HG03175 (cell line): ENCODE measurements at regions not wholly inside any gene's neighbourhood (a gene's known extent, or its start where the extent isn't known, plus 50 kb on each side); places are given as distances from the start of the nearest gene placed in this dataset.

Experiments used
- ATAC-seq: cut with Tn5 transposase; IDR thresholded peaks from one replicate; pipeline ENCODE4 v1.9.1; 2021; ENCODE audit warnings: mild to moderate bottlenecking, moderate library complexity; ENCODE audit not compliant: unreplicated experiment

DNA sequence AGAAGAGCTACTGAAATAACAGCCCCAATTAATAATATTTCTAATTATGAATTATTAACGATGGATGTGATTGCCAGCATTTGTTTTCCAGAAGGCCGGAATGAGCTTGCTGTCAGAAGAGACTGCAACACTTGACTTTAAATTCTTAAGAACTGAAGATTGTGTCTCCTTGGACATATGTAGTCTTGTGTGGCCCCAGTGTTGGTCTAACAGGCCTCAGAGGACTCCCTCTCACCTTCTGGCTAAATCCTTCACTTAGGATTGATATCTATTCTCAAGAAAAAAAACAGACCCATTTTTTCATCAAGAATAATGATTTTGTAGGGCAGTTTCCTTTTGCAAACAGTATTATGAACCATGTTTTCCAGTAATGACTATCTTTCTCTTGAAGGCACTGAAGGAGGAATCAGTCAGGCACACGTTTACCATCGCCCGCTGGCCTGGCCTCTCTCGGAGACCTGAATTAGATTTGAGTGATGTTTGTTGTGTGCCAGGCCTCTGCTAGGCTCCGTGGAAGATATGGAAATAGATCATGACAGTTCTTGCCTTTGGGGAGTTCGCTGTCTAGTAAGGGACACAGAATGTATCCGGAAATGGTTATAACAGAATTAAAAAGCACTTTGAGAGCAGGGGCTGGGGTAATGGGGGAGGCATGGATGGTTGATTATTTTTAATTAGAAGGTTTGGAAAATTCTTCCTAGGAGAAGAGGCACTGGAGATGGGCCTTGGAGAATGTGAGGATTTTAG is 258.0 kb downstream of the MYCN start:
- ATAC-seq = no peak

DNA sequence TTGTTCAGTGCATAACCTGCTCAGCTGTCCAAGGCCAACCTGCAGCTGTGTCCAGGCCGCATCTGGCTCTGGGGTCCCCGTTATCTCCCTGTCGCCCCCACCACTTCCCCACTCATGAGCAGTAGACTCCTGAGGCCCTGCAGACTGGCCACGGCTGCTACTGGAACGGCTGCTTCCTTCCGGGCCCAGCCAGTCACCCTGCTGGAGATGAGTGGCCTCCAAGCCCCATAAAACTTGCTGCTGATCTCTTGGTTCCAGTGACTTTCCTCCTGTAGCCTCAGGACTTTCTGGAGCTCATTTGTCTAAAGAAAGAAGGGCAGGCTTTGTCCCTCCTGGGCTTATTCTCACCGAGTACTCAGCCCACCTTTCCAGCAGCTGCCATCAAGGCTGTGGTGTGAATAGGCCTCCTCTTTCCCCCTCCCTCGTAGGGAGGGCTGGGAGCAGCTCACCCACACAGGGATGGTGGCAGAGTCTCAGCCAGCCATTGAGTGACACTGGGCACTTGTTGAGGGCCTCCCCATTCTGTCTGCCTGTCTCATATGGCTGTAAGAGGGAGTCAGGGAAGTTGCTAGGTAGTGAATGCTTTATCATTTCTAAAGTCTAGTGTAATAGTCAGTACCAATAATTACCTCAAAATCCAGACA is 257.3 kb downstream of the MYCN start:
- ATAC-seq = no peak

DNA sequence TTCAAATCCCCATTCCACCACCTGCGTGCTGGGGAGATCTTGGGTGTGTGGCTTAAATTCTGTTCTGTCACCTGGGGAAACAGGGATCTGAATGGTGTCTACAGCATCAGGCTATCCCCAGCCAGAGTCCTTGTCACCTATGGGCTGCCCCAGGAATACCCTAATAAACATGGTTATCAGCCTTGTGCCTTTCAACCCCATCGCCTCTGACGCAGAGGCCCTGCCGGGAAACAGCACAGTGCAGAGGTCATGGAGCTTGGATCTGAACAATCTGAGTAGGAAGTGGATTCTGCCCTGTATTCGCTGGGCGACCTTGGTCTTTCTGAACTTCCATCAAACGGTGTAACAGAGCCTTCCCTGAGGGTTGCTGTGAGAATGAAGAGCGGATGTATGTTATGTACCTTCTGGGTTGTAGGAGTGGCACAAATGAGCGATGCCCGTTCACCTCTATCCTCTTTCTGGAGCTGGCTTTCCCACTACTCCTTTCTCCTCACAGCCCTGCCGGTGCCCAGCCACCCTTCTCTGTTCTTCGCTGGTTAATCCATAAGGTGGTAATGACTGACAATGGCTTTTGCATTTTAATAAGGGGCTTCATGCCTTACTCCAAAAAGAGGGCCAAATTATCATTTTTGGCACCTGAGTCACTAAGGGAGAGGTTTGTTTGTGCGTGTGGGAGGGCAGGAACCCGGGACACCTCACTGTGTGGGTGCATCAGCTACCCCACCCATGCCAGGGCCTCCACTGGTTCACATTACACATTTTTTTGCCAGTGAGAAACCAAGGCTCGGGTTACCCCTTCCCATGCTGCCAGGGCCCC is 256.5 kb downstream of the MYCN start:
- no peak for ATAC-seq

DNA sequence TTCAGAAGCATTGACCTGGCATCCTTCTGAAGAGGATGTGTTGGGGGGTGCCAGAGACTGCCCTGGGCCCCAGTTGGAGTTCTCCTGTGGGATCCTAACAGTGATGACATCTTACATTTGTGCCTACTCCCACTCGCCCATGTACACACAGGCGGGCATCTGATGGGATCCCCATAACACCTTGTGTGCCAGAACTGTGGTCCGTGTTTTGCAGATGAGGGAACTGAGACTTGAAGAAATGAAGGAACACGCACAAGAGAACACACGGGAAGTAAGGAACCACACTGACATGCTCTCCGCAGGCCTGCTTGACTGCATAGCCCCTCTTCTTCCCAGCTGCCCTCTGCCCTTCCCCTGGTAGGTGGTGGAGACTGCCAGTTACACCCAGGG is 255.3 kb downstream of the MYCN start:
- no peak for ATAC-seq

DNA sequence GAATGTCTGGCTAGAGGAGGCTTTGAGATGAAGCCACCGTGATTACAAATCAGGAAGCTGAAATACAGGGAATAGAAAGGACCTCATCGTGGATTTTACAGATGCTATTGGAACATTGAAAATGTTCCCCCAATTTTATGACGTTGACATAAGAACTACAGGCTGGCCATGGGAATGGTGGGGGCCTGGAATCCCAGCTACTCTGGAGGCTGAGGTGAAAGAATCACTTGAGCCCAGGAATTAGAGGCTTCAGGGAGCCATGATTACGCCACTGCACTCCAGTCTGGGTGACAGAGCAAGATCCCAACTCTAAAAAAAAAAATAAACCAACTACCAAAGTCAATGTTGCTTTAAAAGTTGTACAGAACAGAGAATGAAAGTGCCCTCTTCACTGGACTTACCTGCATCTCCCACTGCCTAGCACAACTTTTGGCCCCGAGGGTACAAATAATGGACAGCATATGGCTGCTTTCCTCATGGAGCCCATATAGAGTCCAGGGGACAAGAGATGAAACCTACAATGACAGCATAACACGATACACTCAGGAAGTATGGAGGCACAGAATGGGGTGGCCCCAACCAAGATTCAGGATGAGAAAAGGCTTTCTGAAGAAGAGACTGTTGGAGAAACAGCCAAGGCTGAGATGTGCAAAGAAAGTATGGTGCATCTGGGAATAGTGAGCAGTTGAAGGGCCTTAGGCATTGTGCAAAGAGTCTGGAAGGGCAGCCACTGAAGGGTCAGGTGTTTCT is 254.8 kb downstream of the MYCN start:
- no peak for ATAC-seq

DNA sequence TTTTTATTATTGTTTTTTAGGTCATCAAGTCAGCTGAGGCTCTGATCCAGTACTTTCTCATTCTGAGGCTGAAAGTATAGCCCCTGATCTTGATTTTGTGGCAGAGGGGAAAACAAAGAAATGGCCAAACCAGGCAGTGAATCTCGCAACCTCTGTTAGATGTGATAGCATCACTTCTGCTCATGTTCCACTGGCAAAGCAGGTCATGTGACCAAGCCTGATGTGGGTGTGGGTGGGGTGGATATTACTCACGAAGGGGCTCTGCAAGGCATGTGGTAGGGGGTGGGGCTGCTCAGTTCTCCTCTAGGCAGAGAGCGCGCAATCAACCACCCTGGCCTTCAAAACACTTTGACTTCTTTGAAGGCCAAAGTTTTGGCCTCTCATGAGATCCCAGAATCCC is 254.2 kb downstream of the MYCN start:
- no peak for ATAC-seq

DNA sequence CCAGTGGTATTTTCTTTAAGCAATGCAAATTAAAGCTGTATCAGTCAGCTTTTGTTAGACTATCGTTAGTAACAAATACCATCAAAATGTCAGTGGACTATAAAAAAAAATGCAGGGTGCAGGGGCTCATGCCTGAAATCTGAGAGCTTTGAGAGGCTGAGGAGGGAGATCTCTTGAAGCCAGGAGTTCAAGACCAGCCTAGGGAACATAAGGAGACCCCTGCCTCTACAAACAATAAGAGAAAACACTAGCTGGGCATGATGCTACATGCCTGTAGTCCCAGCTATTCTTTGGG is 253.7 kb downstream of the MYCN start:
- no peak for ATAC-seq

DNA sequence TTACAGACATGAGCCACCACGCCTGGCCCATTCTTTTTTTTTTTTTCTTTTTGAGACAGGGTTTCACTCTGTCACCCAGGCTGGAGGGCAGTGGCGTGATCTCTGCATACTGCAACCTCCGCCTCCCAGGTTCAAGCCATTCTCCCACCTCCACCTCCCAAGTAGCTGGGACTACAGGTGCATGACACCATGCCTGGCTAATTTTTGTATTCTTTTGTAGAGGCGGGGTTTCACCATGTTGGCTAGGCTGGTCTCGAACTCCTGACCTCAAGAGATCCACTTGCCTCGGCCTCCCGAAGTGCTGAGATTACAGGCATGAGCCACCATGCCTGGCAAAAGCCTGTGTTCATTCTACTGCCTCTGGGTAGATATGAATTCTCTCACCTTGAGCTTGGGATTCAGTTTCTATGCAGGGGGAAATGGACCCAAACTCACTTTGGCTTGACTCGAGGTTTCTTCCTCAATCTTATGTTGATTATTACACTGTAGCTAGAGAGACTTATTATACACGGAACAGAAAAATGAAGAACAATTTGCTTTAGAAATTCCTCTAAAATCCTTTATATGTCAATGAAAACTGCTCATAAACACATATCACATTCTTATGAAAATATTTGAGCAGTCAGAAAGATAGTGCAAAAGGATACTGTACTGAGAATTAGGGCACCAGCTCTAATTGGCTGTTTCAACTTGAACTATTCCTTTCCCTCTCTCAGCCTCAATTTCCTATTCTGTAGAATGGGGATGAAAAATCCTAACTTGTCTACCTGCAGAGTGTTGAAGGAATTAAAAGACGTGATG is 252.3 kb downstream of the MYCN start:
- no peak for ATAC-seq

DNA sequence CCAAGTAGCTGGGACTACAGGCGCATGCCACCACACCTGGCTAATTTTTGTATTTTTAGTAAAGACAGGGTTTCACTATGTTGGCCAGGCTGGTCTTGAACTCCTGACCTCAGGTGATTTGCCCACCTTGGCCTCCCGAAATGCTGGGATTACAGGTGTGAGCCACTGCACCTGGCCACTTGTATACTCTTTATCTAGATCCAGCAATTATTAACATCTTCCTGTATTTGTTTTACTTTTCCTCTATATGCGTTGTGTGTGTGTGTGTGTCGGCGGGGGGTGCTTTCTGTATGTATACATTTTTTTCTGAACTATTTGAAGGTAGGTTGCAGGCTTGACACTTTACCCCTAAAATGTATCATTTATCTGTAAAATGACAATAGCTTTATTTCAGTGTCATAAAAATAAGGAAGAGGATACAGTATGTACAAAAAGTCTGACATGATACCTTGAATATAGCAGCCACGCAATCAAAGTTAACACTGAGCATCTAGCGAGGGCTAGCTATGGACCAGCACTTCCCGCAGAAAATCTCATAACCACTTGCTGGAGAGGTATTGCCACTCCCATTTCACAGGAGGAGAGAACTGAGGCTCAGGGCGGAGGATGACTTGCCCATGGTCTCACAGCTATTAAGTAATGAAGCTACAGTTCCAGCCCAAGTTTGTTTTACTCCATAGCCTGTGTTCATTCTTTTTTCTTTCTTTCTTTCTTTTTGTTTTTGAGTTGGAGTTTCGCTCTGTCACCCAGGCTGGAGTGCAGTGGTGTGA is 251.3 kb downstream of the MYCN start:
- no peak for ATAC-seq

DNA sequence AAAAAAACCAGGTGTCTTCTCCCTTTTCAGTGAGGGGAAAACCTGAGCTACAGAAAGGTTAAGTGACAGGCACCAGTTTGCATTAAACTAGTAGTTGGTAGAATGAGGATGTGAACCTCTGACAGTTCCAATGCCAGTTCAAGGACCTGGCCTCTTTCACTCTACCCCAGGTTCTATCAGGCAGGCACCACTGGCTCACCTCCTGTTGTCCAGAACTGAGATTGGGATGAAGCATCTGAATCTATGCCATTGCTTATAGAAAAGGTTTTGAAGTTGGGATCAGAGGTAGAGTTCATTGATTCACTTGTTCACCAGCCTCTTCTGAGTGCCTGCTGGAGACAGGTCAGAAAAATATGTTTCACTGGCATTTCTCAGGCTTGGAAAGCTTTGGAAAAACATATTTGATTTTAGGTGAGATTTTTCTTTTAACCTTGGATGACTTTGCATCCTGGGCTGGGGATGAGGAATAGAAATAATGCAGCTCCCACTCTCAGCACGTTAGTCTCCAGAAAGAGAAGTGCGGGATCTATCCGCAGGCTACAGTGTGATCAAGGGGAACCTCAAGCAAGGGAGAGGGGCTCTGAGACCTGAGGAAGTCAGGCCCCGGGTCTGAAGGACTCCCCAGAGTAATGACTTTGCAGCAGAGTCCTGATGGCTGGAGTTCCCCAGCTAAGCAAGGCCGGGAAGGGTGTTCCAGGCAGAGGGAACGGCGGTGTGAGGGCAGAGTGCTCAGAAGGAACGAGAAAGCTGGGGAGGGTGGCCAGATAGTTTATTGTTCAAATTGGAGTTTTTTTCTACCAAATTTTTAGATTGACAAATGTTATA is 250.3 kb downstream of the MYCN start:
- ATAC-seq = no peak

DNA sequence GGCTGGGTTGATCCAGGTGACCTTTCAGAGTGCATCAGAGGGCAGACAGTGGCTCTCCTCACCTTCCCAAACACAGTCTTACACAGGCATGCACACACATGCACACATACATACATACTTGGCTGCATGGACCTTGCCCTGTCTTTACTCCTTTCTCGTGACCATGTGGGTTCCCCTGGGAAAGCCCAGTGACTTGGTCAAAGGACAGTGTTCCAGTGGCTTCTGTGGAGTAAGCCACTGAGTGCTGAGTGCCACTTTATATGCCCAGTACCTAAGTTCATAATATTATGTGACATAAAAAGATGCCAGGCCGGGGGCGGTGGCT is 249.4 kb downstream of the MYCN start:
- no peak for ATAC-seq

DNA sequence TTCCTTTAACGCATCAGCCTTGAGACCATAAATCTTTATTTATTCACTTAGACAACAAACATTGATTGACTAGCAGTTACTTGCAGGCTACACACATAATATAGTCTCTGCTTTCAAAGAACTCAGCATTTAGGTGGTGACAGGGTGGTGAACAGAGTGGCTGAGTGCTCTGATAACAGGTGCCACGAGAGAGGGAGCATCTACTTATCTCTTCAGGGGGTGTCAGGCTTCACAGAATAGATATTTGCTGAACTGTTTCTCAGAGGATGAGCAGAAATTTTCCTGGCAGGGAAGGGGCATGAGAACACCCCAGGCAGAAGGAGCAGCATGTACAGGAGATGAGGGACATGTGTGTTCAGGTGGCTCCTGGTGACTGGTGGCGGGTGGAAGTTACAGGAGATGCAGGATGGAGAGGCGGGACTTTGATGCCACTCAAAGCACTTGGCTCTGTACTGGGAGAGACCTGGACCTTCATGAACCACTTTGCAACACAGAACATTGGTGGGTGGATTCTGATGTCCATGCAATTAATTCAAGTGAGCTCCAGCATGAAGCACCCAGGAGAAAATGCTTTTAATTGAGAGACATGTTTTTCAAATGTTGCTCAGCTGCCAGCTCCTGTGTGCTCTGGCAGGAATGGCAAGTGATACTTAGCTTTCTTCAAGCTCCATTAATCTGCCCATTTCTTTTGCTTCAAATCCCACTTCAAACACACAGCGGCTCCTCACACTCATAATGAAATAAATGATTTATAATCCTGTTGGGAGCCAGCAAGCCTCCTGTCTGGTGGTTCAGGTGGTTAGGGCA is 248.9 kb downstream of the MYCN start:
- no peak for ATAC-seq

DNA sequence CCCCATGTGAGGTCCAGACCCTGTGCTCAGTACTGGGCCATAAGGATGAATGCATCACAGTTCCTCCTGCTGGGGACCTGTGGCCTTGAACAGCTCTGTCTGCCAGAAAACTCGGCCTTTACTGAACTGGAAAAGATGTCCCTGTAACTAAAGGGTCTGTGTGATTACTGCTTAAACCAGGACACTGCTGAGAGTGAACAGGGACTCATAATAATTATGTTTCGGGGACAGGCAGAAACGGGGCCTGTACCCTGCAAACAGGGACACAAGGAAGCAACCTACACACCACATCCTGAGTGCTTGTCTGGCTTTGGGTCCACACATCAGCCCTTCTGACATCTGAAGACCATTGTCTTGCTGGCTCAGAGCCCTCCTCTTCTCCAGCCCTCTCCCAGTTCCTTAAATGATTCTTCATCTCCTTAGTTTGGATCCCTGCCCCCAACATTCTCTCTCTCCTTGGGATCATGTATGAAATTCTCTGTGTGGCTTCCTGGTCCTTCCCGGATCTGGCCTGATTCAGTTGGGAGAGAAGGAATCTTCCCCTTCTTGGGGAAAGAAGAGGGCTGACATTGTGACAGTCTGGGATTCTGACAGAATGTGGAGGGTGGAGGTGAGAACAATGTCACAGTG is 248.0 kb downstream of the MYCN start:
- ATAC-seq = no peak

DNA sequence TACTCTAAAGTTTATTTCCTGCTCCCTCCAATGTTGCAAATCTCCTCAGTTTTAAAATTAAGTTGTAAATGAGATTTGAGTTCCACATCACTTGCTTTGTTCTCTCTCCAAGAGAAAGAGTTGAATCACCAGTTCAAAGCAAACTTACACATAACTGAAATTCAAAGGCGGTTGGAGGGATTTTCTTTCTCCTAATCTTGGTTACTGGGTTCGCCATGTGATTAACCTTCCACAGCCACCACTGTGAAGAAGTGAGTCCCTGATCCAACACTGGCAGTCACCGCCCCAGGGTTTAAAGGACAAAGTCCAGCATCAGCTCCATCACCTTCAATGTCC is 247.1 kb downstream of the MYCN start:
- ATAC-seq = no peak

DNA sequence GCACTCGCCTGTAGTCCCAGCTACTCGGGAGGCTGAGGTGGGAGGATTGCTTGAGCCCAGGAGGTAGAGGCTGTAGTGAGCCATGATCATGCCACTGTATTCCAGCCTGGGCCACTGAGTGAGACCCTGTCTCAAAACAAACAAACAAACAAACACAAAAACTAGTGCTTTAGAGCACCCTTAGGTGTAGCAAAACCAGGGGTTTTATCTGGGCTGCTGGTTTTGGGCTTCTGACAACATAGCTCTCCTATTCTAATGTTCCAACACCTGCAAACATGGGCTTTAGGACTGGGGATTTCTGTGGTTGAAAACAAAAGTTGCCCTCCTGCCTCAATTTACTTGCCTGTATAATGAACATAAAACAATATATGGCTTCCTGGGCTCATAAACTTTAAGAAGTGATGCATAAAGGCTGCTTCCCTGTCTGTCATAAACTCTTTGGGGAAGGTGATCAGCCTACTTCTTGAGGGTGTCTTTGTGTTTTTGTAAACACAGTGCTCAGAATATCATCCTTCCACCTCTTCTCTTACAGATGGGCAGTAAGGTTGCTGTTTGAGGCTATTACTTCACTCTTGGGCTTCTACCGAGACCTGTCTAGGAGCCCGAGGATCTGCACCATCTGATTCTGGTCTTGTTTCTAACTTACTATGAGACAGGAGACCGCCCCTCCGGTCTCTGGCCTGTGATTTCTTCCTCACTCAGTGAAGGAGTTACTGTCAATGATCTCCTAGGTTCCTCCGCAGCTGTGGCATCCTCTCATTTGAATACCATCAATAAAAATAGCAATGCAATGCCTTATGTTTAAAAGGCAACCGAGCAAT is 246.5 kb downstream of the MYCN start:
- no peak for ATAC-seq

DNA sequence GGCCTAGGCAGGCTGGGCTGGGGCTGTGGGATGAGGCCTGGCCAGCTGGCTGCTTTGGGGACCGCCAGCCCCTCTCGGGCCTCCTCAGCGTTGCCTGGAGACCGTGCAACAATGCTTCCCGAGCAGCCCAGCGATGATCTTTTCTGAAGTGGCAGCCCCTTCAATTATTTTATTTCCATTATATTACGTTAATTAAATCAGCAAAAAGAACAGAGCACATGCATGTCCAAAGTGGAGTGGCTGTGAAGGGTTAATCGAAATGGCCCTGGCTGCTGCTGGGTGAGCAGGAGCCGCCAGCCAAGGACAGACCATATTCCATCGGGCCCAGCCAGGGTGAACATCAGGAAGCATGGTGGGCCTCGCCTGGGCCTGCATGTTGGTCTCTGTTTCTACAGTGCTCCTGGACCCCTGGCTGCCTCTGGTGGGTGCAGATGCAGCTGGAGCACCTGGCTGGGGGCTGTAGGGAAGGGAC is 245.5 kb downstream of the MYCN start:
- no peak for ATAC-seq
